Neural cell (in vitro differentiated cells): ENCODE measurements at regions not wholly inside any gene's neighbourhood (a gene's known extent, or its start where the extent isn't known, plus 50 kb on each side); places are given as distances from the start of the nearest gene placed in this dataset.
A peak's percentile ranks its signal among the peaks of the same experiment; 100 is the strongest.

Experiments used
- H2AFZ ChIP-seq: fragments of 200-600, 300-800 bp; sonication (generic), shearing (Covaris generic); 2 replicates; pipeline ENCODE4 v1.6.0; 2014; ENCODE audit warnings: low read depth, mild to moderate bottlenecking, antibody characterized with exemption, low read length, moderate library complexity
- H3F3A ChIP-seq: fragments of 200-600 bp; shearing (Covaris generic); 2 replicates; pipeline ENCODE4 v1.6.1; 2016; ENCODE audit warnings: mild to moderate bottlenecking, moderate library complexity, mixed read lengths, antibody characterized with exemption, low read length; ENCODE audit not compliant: insufficient read depth, poor library complexity, severe bottlenecking
- H3K27ac ChIP-seq: fragments of 200-600, 300-800 bp; sonication (generic), shearing (Covaris generic); 2 replicates; pipeline ENCODE4 v1.5.1; 2014; ENCODE audit warnings: mild to moderate bottlenecking, low read length, moderate library complexity
- H3K27me3 ChIP-seq: fragments of 300-800, 200-600 bp; sonication (generic), shearing (Covaris generic); 2 replicates; pipeline ENCODE4 v1.6.0; 2014; ENCODE audit warnings: mild to moderate bottlenecking, low read depth, low read length, moderate library complexity; ENCODE audit not compliant: insufficient read depth
- H3K36me3 ChIP-seq: fragments of 300-800, 200-600 bp; sonication (generic), shearing (Covaris generic); 2 replicates; pipeline ENCODE4 v1.5.1; 2014; ENCODE audit warnings: mild to moderate bottlenecking, antibody characterized with exemption, low read length, moderate library complexity; ENCODE audit not compliant: insufficient read depth
- H3K4me2 ChIP-seq: fragments of 300-800, 200-600 bp; sonication (generic), shearing (Covaris generic); 2 replicates; pipeline ENCODE4 v1.6.0; 2014; ENCODE audit warnings: mild to moderate bottlenecking, low read length
- H3K4me3 ChIP-seq: fragments of 300-800, 200-600 bp; sonication (generic), shearing (Covaris generic); 2 replicates; pipeline ENCODE4 v1.5.1; 2014; ENCODE audit warnings: mild to moderate bottlenecking, low read length, moderate library complexity
- H3K79me2 ChIP-seq: fragments of 200-600 bp; shearing (Covaris generic); replicated peaks from 2 replicates; pipeline ENCODE4 v1.6.0; 2014; ENCODE audit warnings: mild to moderate bottlenecking, low read length, moderate library complexity; ENCODE audit not compliant: insufficient read depth
- H3K9ac ChIP-seq: fragments of 300-800, 200-600 bp; sonication (generic), shearing (Covaris generic); 2 replicates; pipeline ENCODE4 v1.6.1; 2016; ENCODE audit warnings: mild to moderate bottlenecking, low read length, mixed read lengths
- H3K9me2 ChIP-seq: fragments of 200-600 bp; shearing (Covaris generic); 2 replicates; pipeline ENCODE4 v1.6.1; 2016; ENCODE audit warnings: mild to moderate bottlenecking, low read length, mixed read lengths; ENCODE audit not compliant: insufficient read depth
- H3K9me3 ChIP-seq: fragments of 200-600, 300-800 bp; sonication (generic), shearing (Covaris generic); 2 replicates; pipeline ENCODE4 v1.6.1; 2016; ENCODE audit warnings: mild to moderate bottlenecking, mixed run types, low read length, moderate library complexity, mixed read lengths
- H4K20me1 ChIP-seq: fragments of 200-600 bp; shearing (Covaris generic); 2 replicates; pipeline ENCODE4 v1.6.1; 2016; ENCODE audit warnings: mild to moderate bottlenecking, mixed run types; ENCODE audit not compliant: insufficient read depth
- CTCF ChIP-seq: fragments of 450-650 bp; IDR thresholded peaks from 2 replicates; pipeline ENCODE4 v1.5.1; 2014; ENCODE audit warnings: antibody characterized with exemption, mild to moderate bottlenecking, moderate library complexity; ENCODE audit not compliant: poor library complexity, severe bottlenecking
- EP300 ChIP-seq: fragments of 450-650 bp; conservative IDR thresholded peaks from 2 replicates; pipeline ENCODE4 v1.6.1; 2014; ENCODE audit warnings: antibody characterized with exemption, mild to moderate bottlenecking, moderate library complexity; ENCODE audit not compliant: poor library complexity, severe bottlenecking
- EZH2 ChIP-seq: fragments of 200-600, 300-800 bp; shearing (Covaris generic), sonication (generic); IDR thresholded peaks from 2 replicates; pipeline ENCODE4 v1.6.1; 2014; ENCODE audit warnings: antibody characterized with exemption, low read length, borderline replicate concordance, mild to moderate bottlenecking; ENCODE audit not compliant: insufficient read depth, poor library complexity, severe bottlenecking
- MXI1 ChIP-seq: fragments of 450-650 bp; conservative IDR thresholded peaks from 2 replicates; pipeline ENCODE4 v1.6.1; 2014; ENCODE audit warnings: antibody characterized with exemption, mild to moderate bottlenecking; ENCODE audit not compliant: poor library complexity, severe bottlenecking
- POLR2AphosphoS5 ChIP-seq: IDR thresholded peaks from 2 replicates; pipeline ENCODE4 v1.6.1; 2012
- RAD21 ChIP-seq: fragments of 450-650 bp; conservative IDR thresholded peaks from 2 replicates; pipeline ENCODE4 v1.6.1; 2014; ENCODE audit warnings: antibody characterized with exemption, mild to moderate bottlenecking, moderate library complexity
- TAF1 ChIP-seq: IDR thresholded peaks from 2 replicates; pipeline ENCODE4 v1.6.1; 2012; ENCODE audit warnings: low read depth
- TF ChIP-seq, protein P1 (sequence below): IDR thresholded peaks from 2 replicates; pipeline ENCODE4 v1.6.1; 2012; ENCODE audit warnings: borderline replicate concordance

DNA sequence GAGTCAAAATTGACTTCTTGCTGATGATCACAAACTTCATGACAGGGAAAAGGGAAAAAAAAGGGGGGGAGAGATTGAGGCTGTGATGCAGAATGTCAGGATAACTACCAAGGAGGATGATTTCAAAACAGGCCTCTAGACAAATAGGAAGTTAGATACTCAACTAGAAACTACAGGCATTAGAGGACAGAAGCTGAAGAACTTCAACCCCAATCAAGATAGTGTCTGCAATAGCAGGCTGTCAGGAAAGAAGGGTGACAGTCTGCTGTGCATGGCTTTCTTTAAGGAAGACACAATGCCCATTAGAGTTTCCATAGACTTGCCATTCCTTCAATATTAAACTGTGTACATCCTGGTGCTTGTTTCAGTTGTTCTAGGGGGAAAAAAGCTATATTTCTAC lies 257.2 kb downstream of the TTLL7 start:
- H3K79me2 ChIP-seq, result no peaks in the 10 kb centered on the region
- peaks cover 3% of the 10 kb centered on the region for H3F3A ChIP-seq
- no peaks in the 10 kb centered on the region for H3K9me3 ChIP-seq
- no peaks in the 10 kb centered on the region for H3K9me2 ChIP-seq
- no peak overlapping the region for H3K9ac ChIP-seq
- no peaks in the 10 kb centered on the region for H4K20me1 ChIP-seq
- no peak overlapping the region for H3K4me3 ChIP-seq
- H3K27ac ChIP-seq, result peak overlapping the region; percentile 17
- no peak overlapping the region for H3K4me2 ChIP-seq
- no peaks in the 10 kb centered on the region for H3K36me3 ChIP-seq
- H3K27me3 ChIP-seq, result no peaks in the 10 kb centered on the region
- H2AFZ ChIP-seq, result no peak overlapping the region
- TF ChIP-seq, protein P1, sequence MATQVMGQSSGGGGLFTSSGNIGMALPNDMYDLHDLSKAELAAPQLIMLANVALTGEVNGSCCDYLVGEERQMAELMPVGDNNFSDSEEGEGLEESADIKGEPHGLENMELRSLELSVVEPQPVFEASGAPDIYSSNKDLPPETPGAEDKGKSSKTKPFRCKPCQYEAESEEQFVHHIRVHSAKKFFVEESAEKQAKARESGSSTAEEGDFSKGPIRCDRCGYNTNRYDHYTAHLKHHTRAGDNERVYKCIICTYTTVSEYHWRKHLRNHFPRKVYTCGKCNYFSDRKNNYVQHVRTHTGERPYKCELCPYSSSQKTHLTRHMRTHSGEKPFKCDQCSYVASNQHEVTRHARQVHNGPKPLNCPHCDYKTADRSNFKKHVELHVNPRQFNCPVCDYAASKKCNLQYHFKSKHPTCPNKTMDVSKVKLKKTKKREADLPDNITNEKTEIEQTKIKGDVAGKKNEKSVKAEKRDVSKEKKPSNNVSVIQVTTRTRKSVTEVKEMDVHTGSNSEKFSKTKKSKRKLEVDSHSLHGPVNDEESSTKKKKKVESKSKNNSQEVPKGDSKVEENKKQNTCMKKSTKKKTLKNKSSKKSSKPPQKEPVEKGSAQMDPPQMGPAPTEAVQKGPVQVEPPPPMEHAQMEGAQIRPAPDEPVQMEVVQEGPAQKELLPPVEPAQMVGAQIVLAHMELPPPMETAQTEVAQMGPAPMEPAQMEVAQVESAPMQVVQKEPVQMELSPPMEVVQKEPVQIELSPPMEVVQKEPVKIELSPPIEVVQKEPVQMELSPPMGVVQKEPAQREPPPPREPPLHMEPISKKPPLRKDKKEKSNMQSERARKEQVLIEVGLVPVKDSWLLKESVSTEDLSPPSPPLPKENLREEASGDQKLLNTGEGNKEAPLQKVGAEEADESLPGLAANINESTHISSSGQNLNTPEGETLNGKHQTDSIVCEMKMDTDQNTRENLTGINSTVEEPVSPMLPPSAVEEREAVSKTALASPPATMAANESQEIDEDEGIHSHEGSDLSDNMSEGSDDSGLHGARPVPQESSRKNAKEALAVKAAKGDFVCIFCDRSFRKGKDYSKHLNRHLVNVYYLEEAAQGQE, result peak; percentile 39
- TF ChIP-seq EP300, result no peak
- TF ChIP-seq EZH2, result no peak
- TF ChIP-seq TAF1, result no peak
- no peak for TF ChIP-seq MXI1

DNA sequence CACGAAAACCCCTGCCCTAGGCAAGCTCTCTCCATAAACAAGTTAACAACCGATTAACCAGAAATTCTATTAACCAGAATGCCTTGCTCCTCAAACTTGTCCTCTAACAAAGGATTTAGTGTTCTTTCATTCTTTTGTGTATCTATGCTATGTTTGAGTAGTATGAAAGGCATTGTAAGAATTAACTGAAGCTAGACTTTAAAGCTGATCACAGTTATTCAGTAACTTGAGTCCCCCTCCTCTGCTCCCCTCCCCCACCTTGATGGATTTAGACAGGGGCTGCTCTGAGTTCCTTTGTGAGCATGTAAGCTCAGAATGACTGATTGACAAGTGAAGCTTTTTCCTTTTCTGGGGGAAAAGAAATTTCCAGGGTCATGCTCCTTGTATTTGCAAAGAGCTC lies 257.6 kb downstream of the TTLL7 start:
- no peaks in the 10 kb centered on the region for H4K20me1 ChIP-seq
- H3K9me3 ChIP-seq, result no peaks in the 10 kb centered on the region
- no peaks in the 10 kb centered on the region for H3K27me3 ChIP-seq
- H3K9me2 ChIP-seq, result no peaks in the 10 kb centered on the region
- H3K4me2 ChIP-seq, result no peak overlapping the region
- no peak overlapping the region for H3K4me3 ChIP-seq
- H3F3A ChIP-seq, result peaks cover 3% of the 10 kb centered on the region
- no peak overlapping the region for H3K9ac ChIP-seq
- peak overlapping the region; percentile 17 for H3K27ac ChIP-seq
- TF ChIP-seq EP300 (peak; percentile 56), MXI1 (no peak)
- no peaks in the 10 kb centered on the region for H3K79me2 ChIP-seq
- H3K36me3 ChIP-seq, result no peaks in the 10 kb centered on the region
- no peak overlapping the region for H2AFZ ChIP-seq

DNA sequence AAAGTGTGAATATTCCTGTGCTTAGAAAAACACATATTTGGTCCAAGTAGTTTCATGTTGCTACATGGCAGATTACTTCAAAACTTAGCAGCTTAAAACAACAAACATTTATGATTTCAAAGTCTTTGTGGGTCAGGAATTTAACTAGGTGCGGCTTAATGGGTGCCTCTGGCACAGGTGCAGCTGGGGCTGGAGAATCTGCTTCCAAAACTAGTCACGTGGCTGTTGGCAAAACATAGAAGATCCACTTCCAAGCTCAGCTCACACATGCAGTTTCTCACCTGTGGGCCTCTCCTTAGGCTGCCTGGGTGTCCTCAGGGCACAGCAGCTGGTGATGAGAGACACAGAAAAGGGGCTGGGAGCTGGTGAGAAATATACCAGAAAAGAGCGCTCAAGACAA lies 263.4 kb downstream of the TTLL7 start:
- no peaks in the 10 kb centered on the region for H3K79me2 ChIP-seq
- no peak overlapping the region for H3K27ac ChIP-seq
- no peak overlapping the region for H3K4me3 ChIP-seq
- no peaks in the 10 kb centered on the region for H3K9me2 ChIP-seq
- H3K9me3 ChIP-seq, result peaks cover 3% of the 10 kb centered on the region
- no peak overlapping the region for H3K9ac ChIP-seq
- no peak overlapping the region for H2AFZ ChIP-seq
- H3K36me3 ChIP-seq, result no peaks in the 10 kb centered on the region
- no peaks in the 10 kb centered on the region for H3F3A ChIP-seq
- TF ChIP-seq MXI1 (no peak), EZH2 (no peak), RAD21 (no peak), POLR2AphosphoS5 (no peak), CTCF (no peak), EP300 (no peak)
- TF ChIP-seq, protein P1, result no peak
- H4K20me1 ChIP-seq, result no peaks in the 10 kb centered on the region
- no peak overlapping the region for H3K4me2 ChIP-seq
- H3K27me3 ChIP-seq, result no peaks in the 10 kb centered on the region
